NCI-H1436 treated with DMSO at 0.1 percent for 48 hours (cell line): ENCODE measurements at regions not wholly inside any gene's neighbourhood (a gene's known extent, or its start where the extent isn't known, plus 50 kb on each side); places are given as distances from the start of the nearest gene placed in this dataset.

Source experiments
- DNase-seq: peaks from one replicate; lab custom pipeline; 2025; lab: John Stamatoyannopoulos, UW

DNA sequence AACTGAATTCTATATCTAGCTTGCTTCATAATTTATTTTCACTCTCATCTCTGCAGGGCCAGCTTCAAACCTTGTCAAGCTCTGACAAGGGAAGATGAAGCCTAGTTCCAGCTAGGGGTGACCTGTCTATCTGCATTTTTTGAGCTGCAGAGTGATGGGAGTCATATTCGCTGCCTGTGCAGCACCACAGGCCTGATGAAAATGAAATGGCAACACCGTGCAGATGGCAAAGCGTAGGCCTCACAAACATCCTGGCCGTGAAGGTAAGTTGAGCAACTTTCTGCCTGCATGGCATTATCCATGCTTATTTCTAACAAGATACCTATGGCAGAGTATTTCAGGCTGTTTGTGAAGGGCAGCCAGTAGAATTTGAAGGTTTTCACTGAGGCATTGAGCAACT, 86.4 kb upstream of the C1QTNF9B start:
- no peak for DNase-seq

DNA sequence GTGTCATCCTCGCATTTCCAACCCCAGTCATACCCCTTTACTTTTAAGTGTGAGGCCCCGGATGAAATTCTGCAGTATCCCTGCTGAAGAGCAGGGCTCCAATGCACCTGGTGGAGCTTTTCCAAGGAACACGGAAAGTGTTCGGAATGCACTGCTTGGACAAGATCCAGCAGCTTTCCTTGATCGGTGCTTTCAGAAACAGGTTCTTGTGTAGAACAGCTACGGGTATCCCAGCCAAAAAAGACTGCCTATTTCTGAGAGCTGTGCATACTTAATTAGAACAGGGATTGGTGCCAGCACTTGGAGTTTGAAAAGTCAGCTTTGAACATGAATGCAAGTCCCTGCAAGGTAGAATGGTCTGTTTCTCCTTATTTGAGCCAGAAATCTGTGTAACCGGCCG, 87.2 kb upstream of the C1QTNF9B start:
- no peak for DNase-seq

DNA sequence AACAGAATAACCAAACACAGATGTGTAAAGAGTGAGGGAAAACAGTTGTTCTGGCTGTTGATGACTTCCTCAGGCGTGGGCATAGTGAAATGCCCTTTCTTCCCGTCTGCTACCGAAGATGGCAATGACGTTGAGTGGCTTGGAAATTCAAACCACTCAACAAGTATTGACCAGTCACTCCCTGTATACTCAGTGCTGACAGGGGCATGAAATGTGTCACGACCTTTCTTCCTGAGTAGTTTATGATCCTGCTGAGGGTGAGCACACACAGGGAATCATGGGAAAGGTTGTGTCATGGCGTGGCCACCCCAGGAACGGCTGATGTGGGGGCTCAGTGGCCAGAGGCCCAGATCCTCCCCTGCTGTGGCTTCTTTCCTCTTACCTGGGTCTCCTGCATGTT, 87.8 kb upstream of the C1QTNF9B start:
- DNase-seq = no peak

DNA sequence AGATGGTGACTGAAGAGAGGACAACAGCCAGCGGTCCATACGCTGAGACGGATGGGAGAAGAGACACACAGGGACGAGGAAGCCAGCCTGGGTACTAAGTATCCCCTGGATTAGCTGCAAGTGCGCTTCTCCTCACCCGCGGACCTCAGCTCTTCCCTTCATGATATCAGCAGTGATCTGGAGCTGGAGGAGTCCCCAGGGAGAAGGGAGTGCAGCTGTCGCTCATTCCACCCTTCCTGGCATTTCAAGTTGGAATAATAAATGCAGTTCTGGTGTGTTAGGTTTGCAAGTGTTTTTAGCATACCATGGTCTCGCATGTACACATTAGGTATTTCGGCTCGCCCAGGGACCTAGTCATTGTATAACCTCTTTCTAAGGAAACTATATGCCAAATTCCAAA, 88.5 kb upstream of the C1QTNF9B start:
- no peak for DNase-seq

DNA sequence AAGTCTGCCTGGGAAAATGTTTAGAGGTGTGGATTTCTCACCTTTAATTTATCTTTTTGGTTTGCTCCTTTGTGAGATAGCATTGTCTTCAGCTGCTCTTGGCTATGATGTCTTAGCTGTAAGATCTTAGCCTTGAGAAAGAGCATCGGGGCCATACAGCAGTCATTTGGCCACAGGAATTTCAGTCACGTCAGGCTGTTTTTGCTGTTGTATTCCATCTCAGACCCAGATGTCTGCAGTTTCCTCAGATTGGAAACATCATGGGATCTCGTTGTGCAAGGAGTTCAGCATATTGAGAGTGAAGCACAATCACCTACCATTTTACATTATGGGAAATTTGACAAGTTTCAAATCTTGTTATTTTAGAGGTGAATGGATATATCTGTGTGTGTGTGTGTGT, 89.3 kb upstream of the C1QTNF9B start:
- DNase-seq = no peak

DNA sequence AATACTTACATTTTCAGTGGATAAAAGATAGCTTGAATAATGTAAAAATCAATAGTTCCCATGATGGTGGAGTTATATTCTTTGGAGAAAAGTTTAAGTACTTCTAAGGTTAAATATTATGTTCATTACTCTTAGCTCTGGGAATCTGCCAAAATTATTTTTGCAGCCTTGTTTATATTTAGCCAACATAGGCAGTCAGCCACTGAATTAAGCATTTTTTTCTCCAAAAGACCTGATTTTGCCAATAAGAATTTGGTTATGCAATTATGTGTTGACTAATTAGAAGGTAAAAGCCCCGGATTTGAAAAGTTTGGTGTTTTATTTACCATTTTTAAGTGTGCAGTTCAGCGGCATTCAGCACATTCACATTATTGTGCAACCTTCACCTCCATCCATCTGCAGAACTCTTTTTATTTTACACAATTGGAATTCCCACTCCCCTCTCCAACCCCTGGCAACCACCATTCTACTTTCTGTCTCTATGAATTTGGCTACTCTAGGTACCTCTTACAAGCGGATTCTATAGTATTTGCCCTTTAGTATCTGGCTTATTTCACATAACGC, 90.1 kb upstream of the C1QTNF9B start:
- DNase-seq = no peak

DNA sequence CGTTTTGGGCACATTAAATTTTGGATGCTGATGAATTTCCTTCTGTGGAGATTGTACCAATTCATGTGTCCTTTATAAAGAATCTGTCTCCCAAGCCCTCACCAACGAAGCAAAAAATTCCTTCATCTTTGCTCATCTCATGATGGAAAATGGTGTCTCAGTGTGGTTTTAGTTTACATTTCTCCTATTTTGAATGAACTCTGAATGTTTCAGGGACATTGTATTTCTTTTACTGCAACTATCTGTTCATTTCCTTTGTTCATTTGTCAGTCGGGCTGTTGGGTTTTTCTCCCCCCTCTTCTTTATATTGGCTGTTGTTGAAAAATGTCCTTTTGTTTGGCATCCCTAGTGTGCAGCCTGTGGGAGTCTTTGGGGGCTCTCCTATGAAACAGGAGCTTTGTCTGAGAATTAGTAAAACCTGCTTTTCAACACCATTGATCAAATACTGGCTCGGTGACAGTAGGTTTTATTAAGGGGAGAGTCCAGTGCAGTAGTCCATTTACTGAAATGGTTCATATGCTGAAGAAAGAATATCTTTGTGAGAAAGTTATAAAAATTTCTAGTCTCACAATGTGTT, 91.3 kb upstream of the C1QTNF9B start:
- DNase-seq = no peak

DNA sequence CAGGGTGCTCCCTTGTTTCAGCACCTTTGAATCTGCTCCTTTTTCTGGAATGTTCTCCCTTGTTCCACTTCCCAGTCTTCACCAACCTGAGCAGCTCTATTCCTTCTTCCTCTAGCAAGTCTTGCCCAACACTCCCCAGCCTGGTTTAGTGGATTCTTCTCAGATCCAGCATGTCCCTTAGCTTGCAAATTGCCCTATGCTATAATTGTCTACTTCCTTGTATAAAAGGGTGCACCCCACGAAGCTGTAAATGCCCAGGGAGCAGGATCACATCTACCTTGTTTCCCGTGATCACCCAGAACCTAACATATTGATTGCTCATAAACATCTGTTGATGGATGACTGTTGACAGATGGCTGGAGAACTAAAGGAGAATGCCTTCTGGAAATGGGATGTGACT, 93.2 kb upstream of the C1QTNF9B start:
- no peak for DNase-seq

DNA sequence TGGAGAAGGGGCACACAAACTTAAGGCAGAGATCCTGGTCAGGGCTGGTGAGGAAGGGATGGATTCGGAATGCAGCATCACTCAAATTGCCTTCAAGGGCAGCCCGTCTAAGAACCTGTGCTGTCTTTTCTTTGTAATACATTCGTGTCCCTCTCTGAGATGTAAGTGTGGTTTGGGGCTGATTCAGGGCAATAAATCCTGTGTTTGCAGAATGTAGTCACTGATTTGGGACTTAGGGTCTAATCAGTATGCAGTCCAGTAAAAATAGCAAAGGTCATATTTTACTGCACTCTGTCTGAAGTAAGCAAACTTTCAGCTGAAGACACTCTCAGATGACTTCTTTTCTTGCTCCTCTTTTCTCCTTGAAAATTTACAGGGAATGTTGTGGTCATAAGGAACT, 93.8 kb upstream of the C1QTNF9B start:
- DNase-seq = no peak

DNA sequence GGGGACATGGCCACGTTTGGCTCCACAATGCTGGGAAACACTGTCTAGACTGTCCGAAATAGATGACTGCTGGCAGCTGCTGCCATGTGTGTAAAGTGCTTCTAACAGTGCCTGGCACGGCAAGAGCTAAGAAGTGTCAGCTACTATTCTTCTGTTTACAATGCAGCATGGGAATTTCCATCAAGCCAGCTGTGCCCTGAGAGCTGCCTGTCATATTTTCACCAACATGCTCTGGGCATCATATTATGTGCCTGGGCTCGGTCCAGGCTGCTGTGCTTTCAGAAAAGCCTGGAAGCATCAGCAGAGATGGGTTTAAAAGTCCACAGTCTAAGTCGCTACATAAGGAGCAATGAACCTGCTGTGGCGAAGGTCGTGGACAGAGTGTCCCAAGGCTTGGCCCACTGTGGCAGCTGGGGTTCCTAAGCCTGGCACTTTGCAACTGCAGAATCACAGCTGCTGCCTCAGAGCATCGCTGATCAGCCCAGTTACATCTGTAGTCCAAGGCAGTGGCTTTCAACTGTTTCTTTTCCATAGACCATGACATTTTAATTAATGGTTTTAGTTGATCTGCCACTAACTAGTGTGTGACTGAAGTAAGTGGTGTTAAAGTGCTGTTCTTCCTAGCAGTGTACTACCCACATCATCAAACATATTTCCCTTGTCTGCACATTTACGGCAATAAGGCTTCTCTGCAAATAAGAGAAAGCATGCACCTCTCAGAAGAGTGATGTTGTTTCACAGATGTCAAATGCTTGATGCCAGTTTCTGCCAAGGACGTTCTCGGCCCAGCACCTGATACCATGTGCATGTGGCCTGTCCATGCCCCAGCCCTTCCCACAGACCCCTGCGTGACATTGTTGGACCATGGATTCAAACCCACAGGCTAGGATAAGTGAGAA, 95.7 kb upstream of the C1QTNF9B start:
- DNase-seq = no peak

DNA sequence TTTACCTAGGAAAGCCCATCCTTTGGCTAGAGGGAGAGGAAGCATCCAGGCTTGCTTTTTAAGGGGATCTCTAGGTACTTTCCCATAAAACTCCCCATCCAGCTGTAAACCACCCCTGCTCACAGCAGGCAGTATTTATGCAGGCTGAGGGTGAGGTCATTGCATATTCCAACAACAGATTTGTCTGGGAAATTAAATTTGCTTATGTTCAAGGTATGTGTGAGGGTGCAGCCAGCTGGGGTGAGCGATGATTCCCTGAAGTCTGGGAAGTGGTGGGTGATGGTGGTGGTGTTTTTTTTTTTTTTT, 96.3 kb upstream of the C1QTNF9B start:
- no peak for DNase-seq

DNA sequence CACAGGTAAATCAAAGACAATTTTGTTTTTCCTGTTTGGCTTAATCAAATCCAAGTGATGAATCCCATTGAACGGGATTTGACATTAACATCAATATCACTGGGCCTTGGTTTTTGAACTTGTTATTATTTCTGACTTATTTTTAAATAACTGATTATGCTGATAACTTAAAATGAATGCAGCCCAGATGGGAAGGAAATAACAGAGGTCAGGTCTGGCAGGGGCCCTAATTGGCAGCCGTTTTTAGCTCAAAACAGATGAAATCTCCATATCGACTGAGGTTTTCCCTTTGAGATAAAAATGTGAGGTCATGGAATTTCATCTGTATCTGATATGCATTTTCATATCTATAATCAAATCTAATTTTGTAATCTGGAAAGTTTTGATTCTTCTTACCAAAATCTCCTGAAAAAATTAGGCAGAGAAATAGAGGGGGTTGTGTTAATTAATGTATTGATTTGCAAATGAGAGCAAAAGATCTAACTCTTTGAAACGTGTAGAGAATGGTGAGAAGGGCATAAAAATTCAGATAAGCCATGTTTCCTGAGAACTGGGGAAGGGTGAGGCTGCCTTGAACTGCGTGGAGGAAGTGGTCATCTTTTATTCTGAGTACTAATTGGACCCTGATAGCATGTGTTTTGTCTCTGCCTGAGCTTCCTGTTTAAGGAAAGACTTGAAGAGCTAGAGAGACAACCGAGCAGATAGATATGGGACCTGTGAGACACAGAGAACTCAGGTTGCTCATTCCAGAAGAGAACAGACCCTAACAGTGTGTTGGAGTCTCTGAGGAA, 98.2 kb upstream of the C1QTNF9B start:
- DNase-seq = no peak

DNA sequence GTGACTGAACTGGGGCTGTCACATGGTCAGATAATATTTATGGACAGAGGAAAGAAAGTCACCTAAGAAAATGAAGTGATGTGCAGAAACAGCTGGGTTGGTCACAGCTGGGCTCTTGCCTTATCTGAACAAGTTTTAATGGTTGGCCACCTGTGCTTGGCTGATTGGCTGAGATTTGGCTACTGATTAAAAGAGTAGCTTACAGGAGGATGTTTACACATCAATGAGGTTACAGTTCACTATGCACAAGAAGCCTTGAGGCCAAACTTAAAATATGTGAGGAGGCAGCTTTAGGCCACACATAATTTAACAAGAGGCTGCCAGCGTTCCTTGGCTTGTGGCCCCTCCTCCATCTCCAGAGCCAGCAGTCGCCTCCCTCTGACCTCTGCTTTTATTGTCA, 99.2 kb upstream of the C1QTNF9B start:
- no peak for DNase-seq

DNA sequence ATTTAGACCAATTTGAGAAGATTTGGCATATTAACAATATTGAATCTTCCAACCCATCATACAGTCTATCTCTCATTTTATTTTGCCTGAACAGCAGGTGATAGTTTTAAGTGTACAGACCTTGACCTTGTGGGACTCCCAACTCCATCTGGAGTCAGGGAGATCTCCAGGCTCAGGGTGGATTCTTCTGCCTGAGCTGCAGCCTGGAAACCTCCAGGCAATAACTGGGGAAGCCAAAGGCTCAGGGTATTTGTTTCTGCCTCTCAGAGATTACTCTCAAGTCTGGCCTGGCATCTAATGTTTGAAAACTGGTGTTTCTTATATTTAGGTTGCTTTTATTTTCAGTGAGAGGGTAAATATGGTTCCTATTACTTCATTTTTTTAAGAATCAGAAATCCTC, 102.1 kb upstream of the C1QTNF9B start:
- no peak for DNase-seq

DNA sequence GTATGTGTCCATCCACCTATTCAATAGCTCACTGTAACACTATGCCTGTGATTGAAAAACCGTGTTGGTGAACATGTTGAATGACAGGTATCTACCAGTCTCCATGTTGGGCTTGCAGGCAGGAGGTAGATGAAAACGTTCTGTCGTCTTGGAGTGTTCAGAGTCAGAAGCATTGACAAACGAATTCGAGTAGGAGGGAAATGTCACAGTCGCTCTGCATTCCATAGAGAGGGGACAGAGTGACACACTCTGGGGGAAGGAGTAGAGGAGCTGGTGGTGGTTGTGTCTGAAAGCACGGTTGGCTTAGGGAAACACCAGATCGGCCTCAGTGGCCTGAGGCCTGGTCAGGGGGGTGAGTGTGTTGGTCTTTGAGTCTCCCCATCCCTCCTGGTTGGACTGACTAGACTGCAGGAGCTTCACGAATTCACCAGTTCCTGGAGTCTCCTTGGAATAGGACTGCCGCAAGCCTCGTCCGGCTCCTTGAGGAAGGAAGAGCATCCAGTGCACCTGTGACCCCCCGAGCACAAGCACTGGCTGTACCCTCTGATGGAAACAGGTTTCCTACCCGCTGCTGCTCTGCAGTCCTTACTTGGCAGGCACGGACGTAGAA, 105.0 kb upstream of the C1QTNF9B start:
- DNase-seq = no peak

DNA sequence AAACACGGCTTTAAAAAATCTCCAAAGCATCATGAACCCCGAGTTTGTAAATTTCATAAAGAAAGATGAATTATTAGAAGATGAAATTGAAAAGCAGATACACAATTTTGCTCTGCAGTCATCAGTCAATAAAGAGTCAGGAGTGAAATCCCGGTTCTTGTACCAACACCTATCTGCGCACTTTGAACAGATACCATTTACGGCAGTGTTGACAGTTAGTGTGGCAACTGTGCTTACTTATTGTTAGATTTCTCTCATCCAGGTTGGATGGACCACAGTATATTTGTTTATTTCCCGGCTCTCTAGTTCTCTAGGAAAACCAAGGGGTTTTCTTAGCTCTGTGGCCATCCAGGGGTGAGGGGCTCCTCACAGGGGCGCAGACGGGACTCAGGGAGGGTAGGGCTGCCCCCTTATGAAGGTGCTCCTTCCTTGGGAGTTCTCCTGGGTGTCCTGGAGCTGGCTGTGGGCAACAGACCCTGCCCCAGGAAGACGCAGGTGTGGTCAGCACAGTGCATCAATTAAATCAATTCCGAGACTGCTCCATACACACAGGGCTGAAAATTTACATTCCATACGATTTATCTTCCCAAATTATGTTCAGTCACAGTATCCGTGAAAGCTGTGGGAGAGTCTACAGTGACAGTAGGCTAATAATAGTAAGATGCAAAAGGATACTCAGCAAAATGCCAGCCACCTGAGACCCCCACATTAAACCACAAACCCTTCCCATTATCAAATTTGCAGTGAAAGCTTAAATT, 107.0 kb upstream of the C1QTNF9B start:
- DNase-seq = no peak

DNA sequence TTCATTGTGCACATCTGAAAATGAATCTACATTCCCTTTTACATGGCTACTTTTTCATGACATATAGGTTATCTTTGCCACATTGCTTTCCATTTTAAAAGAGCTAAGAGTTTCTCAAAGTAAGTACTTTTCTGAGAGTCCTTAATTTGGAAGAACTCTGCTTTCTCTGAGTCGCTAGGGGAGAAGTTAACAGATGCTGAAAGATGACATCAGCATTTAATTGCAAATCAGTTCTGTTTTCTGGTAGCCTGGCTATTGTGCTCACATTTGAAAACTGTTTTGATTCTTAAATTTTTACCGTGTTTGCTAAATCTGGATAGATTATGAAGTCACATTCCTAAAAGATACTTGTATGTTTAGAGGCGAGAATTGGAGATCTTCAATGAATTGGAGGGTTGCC, 107.7 kb upstream of the C1QTNF9B start:
- DNase-seq = no peak

DNA sequence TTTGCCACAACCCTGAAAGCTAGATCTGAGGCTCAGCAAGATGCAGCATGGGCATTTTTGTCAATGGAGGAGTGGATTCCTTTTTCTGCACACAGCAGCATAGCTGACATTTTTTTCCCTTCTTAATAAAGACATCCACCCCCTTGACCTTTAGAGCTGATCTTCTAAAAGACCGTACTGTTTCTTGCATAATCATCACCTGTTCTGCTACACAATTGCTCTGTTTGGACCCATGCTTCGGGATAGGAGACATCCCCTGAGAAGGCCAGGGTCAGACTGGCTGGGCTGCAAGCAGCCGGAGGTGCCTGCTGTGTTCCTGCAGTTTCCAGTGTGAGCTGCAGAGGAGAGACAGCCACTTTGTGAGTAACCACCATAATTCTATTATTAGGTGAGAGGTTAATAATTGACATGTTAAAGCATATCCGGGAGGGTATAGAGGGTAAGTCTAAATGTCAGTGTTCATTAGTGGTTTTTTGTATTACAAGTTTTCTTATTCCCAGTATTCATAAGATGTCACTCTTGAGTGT, 108.5 kb upstream of the C1QTNF9B start:
- no peak for DNase-seq

DNA sequence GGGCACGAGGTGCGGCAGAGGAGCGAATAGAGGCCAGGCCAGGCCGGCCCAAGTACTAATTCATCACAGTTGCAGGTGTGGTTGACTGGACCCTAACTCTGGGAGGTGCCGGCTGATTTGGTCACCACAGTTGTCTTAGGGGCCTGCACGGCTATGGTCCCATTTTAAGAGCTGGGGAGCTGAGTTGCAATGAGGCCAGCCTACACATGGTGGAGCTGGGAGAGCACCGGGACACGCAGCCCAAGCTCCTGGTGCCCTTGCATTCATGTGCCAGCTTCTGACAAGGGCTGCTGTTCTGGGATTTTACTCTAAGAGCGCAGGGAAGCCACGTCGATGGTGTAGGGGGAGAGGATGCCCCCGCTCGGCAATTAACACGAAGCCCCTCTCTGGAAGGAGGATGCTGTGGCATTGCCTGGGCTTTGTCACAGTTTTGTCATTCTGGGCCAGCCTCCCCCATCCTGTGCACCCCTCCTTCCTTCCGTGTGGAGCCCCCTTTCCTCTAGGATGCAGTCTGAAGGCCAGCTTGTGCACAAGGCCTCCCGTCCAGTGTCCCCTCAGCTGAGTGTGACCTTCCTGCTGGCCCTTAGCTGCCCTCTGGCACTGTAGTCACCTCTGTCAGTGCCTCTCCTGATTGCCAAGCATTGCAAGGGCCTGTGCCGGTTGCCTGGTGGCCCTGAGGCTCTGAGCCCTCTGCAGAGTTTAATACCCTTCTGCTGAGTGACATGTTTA, 109.4 kb upstream of the C1QTNF9B start:
- DNase-seq = no peak

DNA sequence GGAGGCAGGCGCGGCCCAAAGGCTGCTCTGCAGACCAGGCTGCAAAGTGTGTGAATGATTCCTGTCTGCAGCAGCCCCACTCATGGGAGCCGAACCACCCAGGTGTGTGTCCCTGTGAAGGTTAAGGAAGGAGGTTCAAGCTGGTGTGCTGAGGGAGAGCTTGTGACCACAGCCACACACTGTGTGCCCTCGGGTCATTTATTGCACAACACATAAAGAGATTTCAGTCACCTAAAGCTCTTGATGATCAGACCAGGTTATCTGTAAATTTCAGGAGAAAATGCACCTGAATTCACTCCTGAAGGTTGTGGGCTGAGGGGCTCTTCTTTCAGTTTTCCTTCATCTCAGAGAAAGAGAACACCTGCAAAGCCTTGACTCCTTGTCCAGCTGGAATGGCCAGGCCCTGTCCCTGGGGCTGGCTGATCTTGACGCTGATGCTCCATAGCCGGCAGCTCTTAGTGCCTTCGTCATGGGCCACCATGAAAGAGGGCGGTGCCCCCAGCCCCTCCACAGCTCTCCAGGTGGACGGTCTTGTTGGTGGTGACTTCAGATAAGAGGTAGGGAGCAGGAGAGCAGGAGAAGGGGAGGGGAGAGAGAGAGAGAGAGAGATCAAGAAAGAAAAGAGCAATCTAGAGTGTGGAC, 110.8 kb upstream of the C1QTNF9B start:
- no peak for DNase-seq
